Endothelial cell of hepatic sinusoid (primary cell): ENCODE measurements at regions not wholly inside any gene's neighbourhood (a gene's known extent, or its start where the extent isn't known, plus 50 kb on each side); places are given as distances from the start of the nearest gene placed in this dataset.

Experiments used
- in situ Hi-C: cut with HindIII; loops from 2 replicates; pipeline ENCODE4 v1.10.0; 2017; ENCODE audit warnings: low sequenced_read_pairs

DNA sequence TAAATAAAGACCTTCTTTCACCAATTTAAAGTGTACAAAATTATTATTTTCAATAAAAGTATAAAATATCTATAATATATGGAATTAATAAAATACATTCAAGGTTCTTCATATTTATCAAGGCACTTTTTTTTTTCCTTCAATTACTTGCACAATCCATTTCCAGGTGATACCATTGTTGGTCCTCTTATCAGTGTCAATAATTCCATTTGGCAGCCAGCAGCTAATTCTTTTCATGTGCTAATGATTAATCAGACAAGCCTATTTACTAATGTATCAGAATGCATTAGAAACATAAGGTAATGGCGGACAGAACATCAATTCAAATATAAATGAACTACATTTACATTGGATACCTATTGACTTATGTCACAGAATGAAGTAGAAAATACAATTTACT is 622.2 kb downstream of the TOX3 start:
- in situ Hi-C loops, result loop anchor here (5.0 kb wide), 1 partner anchor 103 kb away; no protein-coding TSS in a partner anchor

DNA sequence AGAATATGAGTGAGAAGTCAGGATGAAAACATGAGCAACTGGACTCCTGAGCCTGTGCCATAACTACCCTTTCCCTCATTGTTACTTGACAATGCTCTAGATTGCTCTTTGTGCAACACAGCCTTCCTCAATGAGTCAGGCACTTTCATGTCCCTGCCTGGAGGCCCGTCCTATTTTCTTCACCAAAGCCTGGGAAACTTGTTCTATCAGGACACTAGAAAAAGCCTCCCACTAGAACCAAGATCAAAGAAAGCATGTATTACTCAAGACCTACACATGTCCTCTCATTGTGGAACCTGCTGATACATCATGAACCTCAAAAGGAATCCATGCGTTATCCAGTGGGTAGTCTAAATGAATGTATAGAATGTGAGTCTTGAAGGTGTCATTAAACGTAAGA is 624.5 kb downstream of the TOX3 start:
- in situ Hi-C loops, result loop anchor here (5.0 kb wide), 1 partner anchor 105 kb away; no protein-coding TSS in a partner anchor

DNA sequence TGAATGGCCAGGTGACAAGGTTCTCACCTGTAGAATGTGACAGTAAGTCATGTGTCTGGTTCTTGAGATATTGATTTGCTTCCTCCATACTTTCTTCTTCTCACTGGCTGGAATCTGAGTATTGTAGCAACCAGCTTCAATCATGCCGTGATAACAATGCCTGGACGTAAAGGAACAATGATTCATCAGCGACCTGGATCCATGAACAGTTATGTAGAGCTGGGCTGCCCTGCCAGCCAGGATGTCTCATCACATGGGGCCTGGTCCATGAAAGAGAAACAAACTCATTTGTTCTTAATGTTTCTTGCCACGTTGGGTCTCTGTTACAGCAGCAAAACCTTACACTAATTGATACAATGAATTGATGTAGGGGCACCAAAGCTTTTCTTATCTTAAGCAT is 627.2 kb downstream of the TOX3 start:
- in situ Hi-C loops, result loop anchor here (5.0 kb wide), 1 partner anchor 108 kb away; no protein-coding TSS in a partner anchor

- in situ Hi-C loops, result no loop called here
Observed at GRCh38 chr16:51916814-51917213, 630.1 kb downstream of the TOX3 start.

GRCh38 chr16:51916231-51916630 is 630.7 kb downstream of the TOX3 start:
- in situ Hi-C loops, result no loop called here

DNA sequence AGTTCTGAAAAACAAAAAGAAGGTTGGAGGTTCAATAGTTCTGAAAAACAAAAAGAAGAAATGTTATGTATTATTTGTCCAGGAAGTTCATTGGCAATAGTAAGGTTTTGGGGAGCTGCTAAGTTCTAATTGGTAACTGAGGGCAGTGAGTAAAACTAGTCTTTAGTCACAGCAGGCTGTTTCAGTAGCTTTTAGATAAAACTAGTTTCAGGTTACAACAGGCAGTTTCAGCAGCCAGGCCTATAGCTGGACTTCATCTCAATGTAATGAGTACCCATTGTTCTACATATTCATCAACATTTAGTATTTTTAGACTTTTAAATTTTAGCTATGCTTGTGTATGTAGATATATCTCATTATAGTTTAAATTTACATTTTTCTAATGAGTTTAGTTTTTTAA is 639.3 kb downstream of the TOX3 start:
- in situ Hi-C loops, result no loop called here

DNA sequence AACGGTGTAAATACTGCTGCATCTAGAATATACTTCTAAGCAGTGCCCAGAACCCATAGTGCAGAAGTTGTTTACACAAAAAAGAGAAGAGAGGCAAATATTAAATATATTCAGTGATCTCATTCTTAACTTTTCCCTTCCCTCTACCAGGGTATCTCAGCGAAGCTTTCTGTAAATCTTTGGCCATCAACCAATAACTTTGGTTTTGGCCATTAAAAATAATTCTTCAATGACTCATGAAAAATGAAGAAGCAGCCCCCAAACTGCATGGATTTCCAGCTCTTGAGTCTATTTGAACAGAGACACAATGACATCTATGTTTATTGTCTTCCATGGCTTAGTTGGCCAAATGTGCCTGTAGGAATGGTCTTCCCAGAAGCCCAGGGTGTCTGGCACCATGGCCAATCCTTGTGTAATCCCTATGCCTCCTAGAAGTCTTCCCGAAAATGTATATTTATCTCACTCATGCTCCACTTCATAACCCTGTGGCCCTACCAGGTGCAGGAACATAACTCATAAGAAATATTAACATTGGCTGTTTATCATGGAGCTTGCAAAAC is 646.6 kb downstream of the TOX3 start:
- in situ Hi-C loops, result no loop called here

DNA sequence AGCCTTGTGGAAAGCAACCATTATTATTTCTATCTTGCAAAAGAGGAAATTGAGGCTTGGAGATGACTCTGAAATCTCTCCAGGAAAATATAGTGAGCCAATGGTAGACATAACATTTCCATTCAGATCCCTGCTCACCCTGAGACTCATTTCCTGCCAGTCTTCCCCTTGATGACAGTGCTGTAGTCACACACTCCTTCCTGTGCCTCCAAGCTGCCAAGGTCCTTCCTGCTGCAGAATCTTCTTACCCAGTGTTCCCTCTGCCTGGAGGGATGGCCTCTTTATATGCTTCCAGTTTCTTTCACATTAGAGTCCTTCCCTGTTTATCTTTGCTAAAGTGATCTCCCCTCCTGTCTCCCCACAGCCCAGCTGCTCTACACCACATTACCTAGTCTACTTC is 648.1 kb downstream of the TOX3 start:
- in situ Hi-C loops, result loop anchor here (5.0 kb wide), 1 partner anchor 37 kb away; no protein-coding TSS in a partner anchor

GRCh38 chr16:51896013-51896412 is 650.9 kb downstream of the TOX3 start:
- in situ Hi-C loops, result loop anchor here (5.0 kb wide), 1 partner anchor 34 kb away; no protein-coding TSS in a partner anchor

GRCh38 chr16:51892293-51893007 is 654.5 kb downstream of the TOX3 start:
- in situ Hi-C loops, result no loop called here

DNA sequence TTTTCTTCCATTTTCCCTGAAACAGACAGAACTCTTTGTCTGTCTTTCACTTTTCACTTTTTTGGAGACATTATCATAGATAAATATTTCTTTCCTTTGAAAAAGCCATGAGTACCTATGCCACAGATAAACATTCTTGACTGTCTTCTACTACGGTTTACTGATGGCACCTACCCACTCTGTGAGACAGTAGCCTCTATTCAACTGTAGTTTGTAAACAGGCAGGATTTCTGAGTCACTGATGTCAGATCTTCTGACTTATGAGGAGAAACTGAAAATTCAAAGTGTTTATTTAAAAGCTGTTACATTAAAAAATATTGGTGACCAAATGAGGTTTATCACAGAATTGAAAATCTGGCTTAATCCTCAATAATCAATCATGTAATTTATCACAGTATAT is 658.4 kb downstream of the TOX3 start:
- in situ Hi-C loops, result no loop called here

- in situ Hi-C loops, result no loop called here
Observed at GRCh38 chr16:51888016-51888415, 658.9 kb downstream of the TOX3 start.

DNA sequence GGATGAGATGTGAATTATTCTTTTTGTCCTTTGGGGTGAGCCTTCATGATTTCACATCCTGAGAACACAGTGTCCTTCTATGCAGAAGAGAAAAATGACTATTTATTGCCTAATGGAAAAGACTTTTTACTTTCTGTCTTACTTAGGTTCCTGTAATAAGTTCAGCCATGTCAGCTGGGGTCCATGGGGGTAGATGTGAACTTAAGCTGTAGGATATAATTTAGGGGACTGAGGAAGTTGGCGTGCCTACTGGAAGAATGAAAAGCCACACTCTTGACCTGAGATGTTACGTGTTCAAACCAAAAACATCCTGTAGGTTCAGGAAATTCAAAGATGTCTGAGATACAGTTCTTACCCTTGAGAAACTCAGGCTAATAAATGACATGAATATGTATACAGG is 660.5 kb downstream of the TOX3 start:
- in situ Hi-C loops, result no loop called here

- in situ Hi-C loops, result no loop called here
Observed at GRCh38 chr16:51884773-51885172, 662.2 kb downstream of the TOX3 start.

DNA sequence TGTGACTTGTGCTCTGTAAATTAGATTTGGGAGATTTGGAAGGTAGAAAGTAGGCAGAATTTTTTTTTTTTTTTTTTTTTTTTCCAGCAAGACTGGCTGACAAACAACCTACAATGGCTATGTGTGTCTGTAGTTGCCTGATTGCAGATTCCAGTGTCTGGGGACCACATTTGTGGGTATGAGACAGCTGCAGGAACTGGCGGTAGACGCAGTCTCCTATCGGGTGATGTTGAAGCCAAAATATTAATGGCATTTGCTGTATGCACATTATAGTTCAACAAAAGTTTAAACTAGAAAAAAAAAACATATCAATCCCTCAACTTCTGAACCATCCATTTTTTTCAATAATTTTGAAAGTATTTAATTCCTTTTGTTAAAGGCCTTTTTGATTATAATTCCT is 665.2 kb downstream of the TOX3 start:
- in situ Hi-C loops, result no loop called here

GRCh38 chr16:51880776-51881175 is 666.2 kb downstream of the TOX3 start:
- in situ Hi-C loops, result no loop called here

DNA sequence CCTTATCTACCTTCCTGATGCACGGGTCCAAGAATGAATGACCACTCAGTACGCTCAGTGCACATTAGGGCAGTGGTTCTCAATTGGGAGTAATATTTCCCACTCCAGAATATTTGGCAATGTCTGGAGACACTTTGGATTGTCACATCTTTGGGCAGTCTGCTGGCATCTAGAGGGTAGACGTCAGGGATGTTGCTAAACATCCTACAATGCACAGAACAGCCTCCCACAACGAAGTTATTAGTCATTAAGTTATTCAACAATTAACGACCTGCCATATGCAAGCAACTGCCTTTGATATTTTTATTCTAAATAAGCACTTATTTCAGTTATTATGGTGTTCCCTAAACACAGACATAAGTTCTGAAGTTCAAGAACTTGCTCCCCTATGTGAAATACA is 669.3 kb downstream of the TOX3 start:
- in situ Hi-C loops, result no loop called here

DNA sequence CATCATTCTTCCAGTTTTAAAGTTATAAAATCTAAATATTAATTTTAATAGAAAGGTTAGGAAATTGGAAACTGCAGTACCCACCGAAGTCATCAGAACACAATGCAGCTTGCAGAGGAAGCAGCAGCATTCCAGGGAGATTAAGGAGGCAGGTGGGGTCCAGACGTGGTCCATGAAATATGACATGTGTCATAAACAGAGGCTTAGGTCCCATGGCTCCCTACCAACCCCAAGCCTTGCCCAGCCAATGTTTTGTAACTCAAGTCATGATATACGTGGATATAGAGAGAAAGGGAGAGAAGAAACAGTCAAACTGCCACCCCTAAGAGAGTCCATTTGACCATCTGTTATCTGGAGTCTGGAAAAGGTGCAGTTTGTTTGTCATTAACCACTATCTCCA is 670.0 kb downstream of the TOX3 start:
- in situ Hi-C loops, result no loop called here

GRCh38 chr16:51876601-51876875 is 670.4 kb downstream of the TOX3 start:
- in situ Hi-C loops, result no loop called here

GRCh38 chr16:51875834-51876600 is 670.9 kb downstream of the TOX3 start:
- in situ Hi-C loops, result no loop called here

GRCh38 chr16:51872524-51872923 is 674.4 kb downstream of the TOX3 start:
- in situ Hi-C loops, result no loop called here

- in situ Hi-C loops, result no loop called here
Observed at GRCh38 chr16:51870296-51870854, 676.6 kb downstream of the TOX3 start.
